Activated naive CD4-positive, alpha-beta T cell treated with anti-CD3 and anti-CD28 coated beads, Interleukin-2, amount 10 ng/mL, durations not matched to agents 7 days and 5 days (primary cell): ENCODE measurements at regions not wholly inside any gene's neighbourhood (a gene's known extent, or its start where the extent isn't known, plus 50 kb on each side); places are given as distances from the start of the nearest gene placed in this dataset.
"Not testable (repeated sequence)": the region's sequence is repeated elsewhere in the genome, so short reads cannot be mapped to it uniquely, and the experiment has no call there.

Source experiments
- CTCF ChIA-PET: fragments of 350-600 bp; sonication (Branson Sonifier 250); formaldehyde crosslinking; loops from one replicate; lab custom pipeline; 2021; ENCODE audit warnings: antibody characterized with exemption; lab: Charles Lee
- DNase-seq: peaks from one replicate; pipeline ENCODE4 v3.0.0-alpha.2; 2020
- H3K27ac Mint-ChIP-seq: one replicate; pipeline ENCODE4 v1.8.0; 2021; ENCODE audit warnings: mild to moderate bottlenecking, moderate library complexity, mixed read lengths
- H3K27me3 Mint-ChIP-seq: one replicate; pipeline ENCODE4 v1.8.0; 2021; ENCODE audit warnings: mild to moderate bottlenecking, mixed read lengths
- H3K36me3 Mint-ChIP-seq: one replicate; pipeline ENCODE4 v1.8.0; 2021; ENCODE audit warnings: mixed read lengths
- H3K4me1 Mint-ChIP-seq: one replicate; pipeline ENCODE4 v1.8.0; 2021; ENCODE audit warnings: mixed read lengths
- H3K4me3 Mint-ChIP-seq: one replicate; pipeline ENCODE4 v1.8.0; 2021; ENCODE audit warnings: mild to moderate bottlenecking, moderate library complexity, mixed read lengths
- H3K9me3 Mint-ChIP-seq: one replicate; pipeline ENCODE4 v1.8.0; 2021; ENCODE audit warnings: mixed read lengths

DNA sequence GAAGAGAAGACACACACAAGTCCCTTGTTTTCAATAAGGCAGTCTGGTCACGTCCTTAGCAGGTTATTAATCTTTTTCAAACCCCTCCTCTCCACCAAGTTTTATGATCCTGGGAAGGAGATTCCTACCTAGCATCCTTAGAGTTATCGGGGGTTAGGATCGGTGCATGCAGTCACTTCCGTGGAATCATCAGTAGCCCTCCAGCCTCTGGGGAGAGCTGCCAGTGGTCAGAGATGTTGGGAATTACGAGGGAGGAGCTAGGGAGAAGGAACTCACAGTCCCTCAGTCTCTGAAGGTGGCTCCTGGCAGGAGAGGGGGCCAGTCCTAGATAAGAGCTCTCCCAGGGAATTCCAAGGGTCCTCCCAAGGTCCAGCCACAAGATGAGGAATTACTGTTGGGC is 57.7 kb upstream of the ATP5PO start:
- Mint-ChIP-seq H3K36me3 (peaks cover 36% of the 10 kb centered on the region), H3K27ac (no peak overlapping the region), H3K4me3 (no peak overlapping the region), H3K9me3 (peaks cover 3% of the 10 kb centered on the region), H3K27me3 (no peaks in the 10 kb centered on the region), H3K4me1 (peaks cover 46% of the 10 kb centered on the region)
- CTCF ChIA-PET = interaction anchor here (0.6 to 1.4 kb wide), 3 partner anchors 19 to 226 kb away, joined by 3 to 5 read pairs (median 3); no protein-coding TSS in a partner anchor
- DNase-seq = no peak

DNA sequence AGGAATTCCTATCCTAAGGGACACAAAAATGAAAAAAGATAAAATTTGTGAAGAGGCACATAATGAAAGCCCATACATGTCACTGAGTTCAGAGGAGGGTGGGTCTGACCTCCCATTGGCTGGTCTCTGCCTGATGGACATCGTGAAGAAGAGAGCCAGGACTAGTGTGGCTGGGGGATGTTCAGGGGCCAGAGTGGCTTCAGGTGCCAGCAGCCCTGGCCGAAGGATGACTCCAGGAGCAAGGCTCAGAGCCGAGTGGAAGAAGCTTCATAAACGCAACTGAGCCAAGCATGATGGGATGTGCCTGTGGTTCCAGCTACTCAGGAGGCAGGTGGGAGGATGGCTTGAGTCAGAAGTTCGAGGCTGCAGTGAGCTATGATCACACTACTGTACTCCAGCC is 56.9 kb upstream of the ATP5PO start:
- no peak overlapping the region for H3K4me3 Mint-ChIP-seq
- H3K27ac Mint-ChIP-seq = no peak overlapping the region
- peaks cover 6% of the 10 kb centered on the region for H3K9me3 Mint-ChIP-seq
- peaks cover 44% of the 10 kb centered on the region for H3K4me1 Mint-ChIP-seq
- peaks cover 39% of the 10 kb centered on the region for H3K36me3 Mint-ChIP-seq
- no peak for DNase-seq
- H3K27me3 Mint-ChIP-seq = no peaks in the 10 kb centered on the region
- CTCF ChIA-PET = interaction anchor here (1.4 kb wide), 1 partner anchor 25 kb away, joined by 5 read pairs; no protein-coding TSS in a partner anchor

DNA sequence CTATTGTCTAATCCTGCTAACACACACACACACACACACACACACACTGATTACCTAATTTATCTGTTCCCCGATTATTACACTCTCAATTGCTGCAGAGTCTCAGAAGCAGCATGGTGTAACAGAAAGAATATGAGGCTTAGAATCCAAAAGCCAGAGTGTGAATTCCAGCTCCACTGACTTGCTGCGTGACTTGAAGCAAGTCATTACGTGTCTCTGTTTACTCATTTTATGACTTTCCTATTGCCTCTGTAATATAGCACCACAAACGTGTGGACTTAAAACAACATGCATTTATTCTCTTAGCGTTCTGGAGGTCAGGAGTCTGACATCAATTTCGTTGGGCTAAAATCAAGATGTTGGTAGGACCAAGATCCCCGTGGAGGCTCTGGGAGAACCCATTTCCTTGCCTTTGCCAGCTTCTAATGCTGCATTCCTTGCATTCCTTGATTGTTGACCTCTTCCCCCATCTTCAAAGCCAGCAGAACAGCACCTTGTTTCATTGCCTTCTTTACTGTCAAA is 55.9 kb upstream of the ATP5PO start:
- DNase-seq = no peak
- no peak overlapping the region for H3K27ac Mint-ChIP-seq
- no peaks in the 10 kb centered on the region for H3K27me3 Mint-ChIP-seq
- CTCF ChIA-PET = interaction anchor here (1.7 kb wide), 1 partner anchor 35 kb away, joined by 4 read pairs; no protein-coding TSS in a partner anchor
- H3K4me1 Mint-ChIP-seq = peaks cover 34% of the 10 kb centered on the region
- H3K4me3 Mint-ChIP-seq = no peak overlapping the region
- peaks cover 6% of the 10 kb centered on the region for H3K9me3 Mint-ChIP-seq
- peaks cover 45% of the 10 kb centered on the region for H3K36me3 Mint-ChIP-seq

DNA sequence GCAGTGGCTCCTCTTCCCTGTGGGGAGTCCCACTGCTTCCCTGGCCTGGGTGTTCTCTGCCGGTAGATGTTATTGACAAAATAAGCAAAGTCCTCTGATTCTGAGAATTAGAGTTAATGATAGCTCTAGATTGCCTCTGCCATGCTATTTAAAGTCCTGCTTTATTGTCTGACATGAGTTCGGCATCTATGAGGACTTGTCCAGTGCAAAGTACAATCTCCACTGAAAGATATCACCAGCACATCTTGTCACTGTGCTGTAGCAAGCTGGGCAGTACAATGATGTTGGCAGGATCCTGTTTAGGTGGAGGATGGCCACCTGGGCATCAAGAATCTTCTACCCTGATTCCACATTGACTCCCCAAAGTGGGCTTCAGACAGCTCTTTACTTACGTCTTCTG is 54.0 kb upstream of the ATP5PO start:
- peaks cover 14% of the 10 kb centered on the region for H3K4me1 Mint-ChIP-seq
- no peak for DNase-seq
- no peak overlapping the region for H3K4me3 Mint-ChIP-seq
- CTCF ChIA-PET = interaction anchor here (0.5 to 2.0 kb wide), 2 partner anchors 10 to 140 kb away, joined by 3 to 5 read pairs; no protein-coding TSS in a partner anchor
- H3K27ac Mint-ChIP-seq = no peak overlapping the region
- H3K36me3 Mint-ChIP-seq = peaks cover 44% of the 10 kb centered on the region
- peaks cover 4% of the 10 kb centered on the region for H3K9me3 Mint-ChIP-seq
- H3K27me3 Mint-ChIP-seq = no peaks in the 10 kb centered on the region

DNA sequence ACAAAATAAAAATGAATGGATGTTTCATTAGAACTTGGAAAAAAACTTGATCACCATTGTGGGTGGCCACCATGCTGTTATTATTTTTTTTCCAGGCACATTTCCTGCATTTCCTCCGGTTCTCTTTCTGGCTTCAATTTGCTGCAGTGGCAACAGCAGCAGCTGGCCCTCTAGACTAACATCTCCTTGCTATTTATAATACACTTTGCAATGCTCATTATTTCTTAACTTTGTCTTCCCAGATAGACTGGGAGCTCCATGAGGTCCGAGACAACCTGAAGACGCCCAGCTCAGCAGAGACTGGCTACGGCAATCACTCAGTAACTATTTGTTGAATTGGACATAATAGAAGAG is 53.4 kb upstream of the ATP5PO start:
- peaks cover 47% of the 10 kb centered on the region for H3K36me3 Mint-ChIP-seq
- H3K9me3 Mint-ChIP-seq = peaks cover 4% of the 10 kb centered on the region
- H3K27ac Mint-ChIP-seq = no peak overlapping the region
- peaks cover 8% of the 10 kb centered on the region for H3K4me1 Mint-ChIP-seq
- no peak for DNase-seq
- CTCF ChIA-PET = interaction anchor here (0.5 to 2.0 kb wide), 2 partner anchors 9 to 141 kb away, joined by 3 to 5 read pairs; no protein-coding TSS in a partner anchor
- H3K4me3 Mint-ChIP-seq = no peak overlapping the region
- H3K27me3 Mint-ChIP-seq = no peaks in the 10 kb centered on the region

DNA sequence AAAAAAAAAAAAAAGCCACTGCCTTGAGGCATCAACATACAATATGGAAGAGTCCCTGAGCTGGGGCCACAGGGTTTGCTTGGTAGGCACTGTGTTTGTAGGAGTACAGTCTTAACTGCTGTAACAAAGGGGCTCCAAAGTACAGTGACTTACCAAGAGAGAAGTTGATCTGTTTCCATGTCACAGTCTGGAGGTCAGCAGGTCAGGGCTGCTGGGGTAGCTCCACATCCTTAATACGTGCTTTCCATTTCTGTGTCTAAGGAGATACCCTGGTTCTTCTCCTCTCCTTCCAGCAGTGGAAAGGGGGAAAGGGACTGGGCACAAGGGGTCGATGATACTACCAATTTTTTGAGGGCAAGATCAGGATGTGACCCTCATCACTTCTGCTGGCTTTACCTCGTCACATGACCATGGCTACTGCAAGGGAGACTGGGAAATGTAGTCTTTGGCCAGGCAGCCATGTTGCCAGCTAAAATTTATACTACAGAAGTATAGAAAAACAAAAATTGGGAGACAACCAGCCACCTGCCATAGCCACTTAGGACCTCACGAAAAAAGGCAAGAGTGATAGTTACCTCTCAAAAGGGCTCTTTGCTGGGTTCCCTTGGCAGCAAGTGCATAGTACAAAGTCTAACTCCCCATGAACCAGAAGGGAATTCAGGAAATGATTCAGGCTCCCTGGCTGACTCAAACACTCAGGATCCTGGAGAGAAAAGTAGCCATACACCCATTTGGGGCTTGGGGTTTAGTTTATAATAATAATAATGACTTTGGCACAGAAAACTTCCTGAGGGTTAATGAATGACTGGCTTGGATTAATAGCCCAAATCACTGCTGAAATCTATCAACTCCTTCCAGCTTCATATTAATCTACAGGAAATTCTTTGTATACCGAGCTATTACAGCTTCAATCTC is 52.7 kb upstream of the ATP5PO start:
- Mint-ChIP-seq H3K9me3 (peaks cover 4% of the 10 kb centered on the region), H3K27ac (no peak overlapping the region), H3K4me3 (no peak overlapping the region), H3K36me3 (peaks cover 52% of the 10 kb centered on the region), H3K4me1 (peaks cover 7% of the 10 kb centered on the region), H3K27me3 (no peaks in the 10 kb centered on the region)
- CTCF ChIA-PET = interaction anchor here (2.0 kb wide), 1 partner anchor 9 kb away, joined by 5 read pairs; no protein-coding TSS in a partner anchor
- DNase-seq = peak; percentile 30

DNA sequence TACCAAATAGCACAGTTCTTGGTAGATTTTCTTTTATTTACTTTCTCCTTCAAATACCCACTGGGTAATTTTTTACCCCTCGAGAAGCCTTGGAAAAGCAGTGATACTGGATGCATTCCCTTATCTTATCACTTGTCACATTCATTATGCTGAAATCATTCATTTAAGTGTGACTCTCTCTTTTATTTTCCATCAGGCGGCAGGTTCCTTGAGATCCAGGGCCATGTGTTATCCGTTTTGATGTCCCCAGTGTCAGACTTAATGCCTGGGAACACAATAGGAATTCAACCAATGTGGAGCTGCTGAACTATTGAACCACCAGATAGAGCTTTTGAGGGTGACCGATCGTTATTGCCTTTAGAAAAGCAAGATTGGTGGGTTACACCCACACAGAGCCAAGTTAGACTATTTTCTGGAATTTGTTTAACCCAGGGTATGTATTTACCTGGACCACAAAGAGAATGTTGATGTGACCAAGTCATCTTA is 51.5 kb upstream of the ATP5PO start:
- no peaks in the 10 kb centered on the region for H3K27me3 Mint-ChIP-seq

DNA sequence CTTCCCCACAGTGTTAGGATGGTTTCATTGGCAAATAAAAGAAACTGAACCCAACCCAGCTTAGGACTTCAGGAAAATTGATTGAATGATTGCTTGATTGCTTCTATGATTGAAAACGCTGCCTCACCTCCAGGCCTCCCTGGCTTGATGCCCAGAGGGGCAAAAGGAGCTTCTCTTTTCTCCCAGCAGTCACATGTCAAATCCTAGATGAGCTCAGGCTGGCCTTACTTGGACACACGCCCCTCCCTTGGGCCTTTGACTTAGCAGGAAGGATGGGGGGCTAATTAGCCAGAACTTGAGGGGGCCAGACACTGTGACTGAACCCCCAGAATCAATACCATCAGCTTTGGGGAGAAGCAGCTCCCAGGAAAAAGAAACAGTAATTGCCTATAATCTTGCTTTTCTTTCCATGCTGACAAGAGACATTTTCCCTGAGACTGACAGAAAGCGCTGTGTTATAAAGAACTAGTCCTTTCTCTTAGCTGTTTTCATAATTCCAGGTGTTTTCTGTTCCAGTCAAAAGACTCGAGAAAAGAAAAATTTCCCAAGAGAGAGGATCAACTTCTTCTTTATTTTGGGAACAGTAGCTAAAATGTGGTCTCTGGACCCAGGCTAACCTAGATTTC is 50.8 kb upstream of the ATP5PO start:
- Mint-ChIP-seq H3K9me3 (peaks cover 4% of the 10 kb centered on the region), H3K4me1 (peaks cover 4% of the 10 kb centered on the region), H3K27me3 (no peaks in the 10 kb centered on the region), H3K36me3 (peaks cover 58% of the 10 kb centered on the region), H3K4me3 (no peak overlapping the region), H3K27ac (no peak overlapping the region)
- DNase-seq = no peak
- CTCF ChIA-PET = no interaction called here

More for the DNA sequence above, 51.5 kb upstream of the ATP5PO start:
- Mint-ChIP-seq H3K36me3 (peaks cover 59% of the 10 kb centered on the region), H3K4me3 (no peak overlapping the region), H3K9me3 (peaks cover 4% of the 10 kb centered on the region), H3K27ac (no peak overlapping the region), H3K4me1 (peaks cover 7% of the 10 kb centered on the region)
- DNase-seq = no peak
- CTCF ChIA-PET = no interaction called here

DNA sequence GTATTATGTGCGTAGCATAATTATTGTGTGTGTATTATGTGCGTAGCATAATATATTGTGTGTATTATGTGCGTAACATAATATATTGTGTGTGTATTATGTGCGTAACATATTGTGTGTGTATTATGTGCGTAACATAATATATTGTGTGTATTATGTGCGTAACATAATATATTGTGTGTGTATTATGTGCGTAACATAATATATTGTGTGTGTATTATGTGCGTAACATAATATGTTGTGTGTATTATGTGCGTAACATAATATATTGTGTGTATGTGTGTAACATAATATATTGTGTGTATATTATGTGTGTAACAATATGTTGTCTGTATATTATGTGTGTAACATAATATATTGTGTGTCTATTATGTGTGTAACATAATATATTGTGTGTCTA is 50.1 kb upstream of the ATP5PO start:
- H3K27me3 Mint-ChIP-seq, H3K4me1 Mint-ChIP-seq, H3K27ac Mint-ChIP-seq, CTCF ChIA-PET, H3K4me3 Mint-ChIP-seq, H3K9me3 Mint-ChIP-seq, DNase-seq: not testable (repeated sequence)
- H3K36me3 Mint-ChIP-seq = peaks cover 57% of the 10 kb centered on the region
